ENCODE measurements at regions not wholly inside any gene's neighbourhood (a gene's known extent, or its start where the extent isn't known, plus 50 kb on each side); places are given as distances from the start of the nearest gene placed in this dataset.
"Not testable (repeated sequence)": the region's sequence is repeated elsewhere in the genome, so short reads cannot be mapped to it uniquely, and the experiment has no call there.

DNA sequence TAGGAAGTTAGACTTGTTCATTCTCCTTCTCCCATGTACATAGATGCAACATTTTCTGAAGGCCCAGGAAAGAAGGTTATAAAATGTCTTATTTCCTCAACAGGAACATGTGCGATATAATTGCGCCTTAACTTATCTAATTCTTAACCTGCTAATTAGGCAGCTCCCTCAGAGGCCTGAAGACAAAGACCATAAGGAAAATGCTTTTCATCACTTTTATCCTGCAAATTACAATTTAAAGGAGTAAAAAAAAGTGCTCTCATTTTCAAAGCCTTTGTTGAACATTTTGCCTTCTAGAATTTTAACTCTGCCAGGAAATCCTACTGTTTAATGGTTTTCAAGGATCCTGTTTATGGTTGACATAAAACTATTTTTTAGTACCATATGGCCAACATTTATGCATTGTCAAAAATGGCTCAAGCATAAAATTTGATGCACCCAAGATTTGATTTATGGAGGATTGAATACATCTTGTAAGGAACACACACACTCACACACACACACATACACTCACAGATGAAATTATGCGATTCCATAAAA, 660.4 kb upstream of the TMEM132C start:
- no peak for TF ChIP-seq ZFX (IDR thresholded peaks at IDR 0.05; ENCODE audit: borderline replicate concordance)
- TF ChIP-seq, protein P1, sequence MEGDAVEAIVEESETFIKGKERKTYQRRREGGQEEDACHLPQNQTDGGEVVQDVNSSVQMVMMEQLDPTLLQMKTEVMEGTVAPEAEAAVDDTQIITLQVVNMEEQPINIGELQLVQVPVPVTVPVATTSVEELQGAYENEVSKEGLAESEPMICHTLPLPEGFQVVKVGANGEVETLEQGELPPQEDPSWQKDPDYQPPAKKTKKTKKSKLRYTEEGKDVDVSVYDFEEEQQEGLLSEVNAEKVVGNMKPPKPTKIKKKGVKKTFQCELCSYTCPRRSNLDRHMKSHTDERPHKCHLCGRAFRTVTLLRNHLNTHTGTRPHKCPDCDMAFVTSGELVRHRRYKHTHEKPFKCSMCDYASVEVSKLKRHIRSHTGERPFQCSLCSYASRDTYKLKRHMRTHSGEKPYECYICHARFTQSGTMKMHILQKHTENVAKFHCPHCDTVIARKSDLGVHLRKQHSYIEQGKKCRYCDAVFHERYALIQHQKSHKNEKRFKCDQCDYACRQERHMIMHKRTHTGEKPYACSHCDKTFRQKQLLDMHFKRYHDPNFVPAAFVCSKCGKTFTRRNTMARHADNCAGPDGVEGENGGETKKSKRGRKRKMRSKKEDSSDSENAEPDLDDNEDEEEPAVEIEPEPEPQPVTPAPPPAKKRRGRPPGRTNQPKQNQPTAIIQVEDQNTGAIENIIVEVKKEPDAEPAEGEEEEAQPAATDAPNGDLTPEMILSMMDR (IDR thresholded peaks at IDR 0.05): no peak
- no peak overlapping the region for H3K27ac ChIP-seq

DNA sequence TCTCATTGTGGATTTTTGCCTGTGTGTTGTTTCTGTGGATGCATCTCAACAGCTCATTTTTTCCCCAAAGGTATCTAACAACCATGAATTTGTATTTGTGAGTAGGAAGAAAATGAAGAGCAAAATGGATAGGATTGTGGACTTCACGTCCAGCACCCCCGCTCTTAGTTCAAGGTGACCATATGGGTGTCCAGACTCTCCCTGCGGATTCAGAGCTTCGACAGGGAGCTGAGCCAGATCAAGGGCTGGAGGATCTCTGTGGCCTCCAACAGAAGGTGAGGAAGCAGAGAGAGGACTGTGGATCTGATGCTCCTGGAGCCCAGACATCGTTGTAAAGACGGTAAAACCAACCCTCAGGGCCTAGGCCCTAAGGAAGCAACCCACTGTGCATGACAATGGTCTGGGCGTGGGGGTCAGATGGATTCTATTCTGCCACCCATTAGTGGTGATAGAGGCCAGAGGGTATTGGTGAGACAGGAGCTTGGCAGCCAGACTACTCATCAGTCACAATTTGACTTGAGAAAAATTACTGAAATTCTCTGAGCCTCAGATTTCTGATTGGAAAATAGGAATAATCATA, 659.7 kb upstream of the TMEM132C start:
- TF ChIP-seq, protein P1 (IDR thresholded peaks at IDR 0.05): no peak
- no peak for TF ChIP-seq ZFX (IDR thresholded peaks at IDR 0.05; ENCODE audit: borderline replicate concordance)
- H3K27ac ChIP-seq: no peak overlapping the region

DNA sequence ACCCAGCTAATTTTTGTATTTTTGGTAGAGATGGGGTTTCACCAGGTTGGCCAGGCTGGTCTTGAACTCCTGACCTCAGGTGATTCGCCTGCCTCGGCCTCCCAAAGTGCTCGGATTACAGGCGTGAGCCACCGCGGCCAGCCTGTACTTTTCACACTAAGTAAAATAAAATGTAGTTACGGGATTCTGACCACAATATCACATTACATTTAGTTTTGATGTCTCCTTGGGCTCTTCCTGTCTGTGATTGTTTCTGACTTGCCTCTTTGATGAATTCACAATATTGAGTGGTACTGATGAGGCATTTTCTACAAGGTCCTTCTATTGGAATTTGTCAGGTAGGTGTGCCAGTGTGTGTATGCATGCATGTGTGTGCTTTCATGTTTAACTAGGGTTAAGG, 658.6 kb upstream of the TMEM132C start:
- H3K27ac ChIP-seq: not testable (repeated sequence)

- TF ChIP-seq, protein P1 (IDR thresholded peaks at IDR 0.05): no peak
- TF ChIP-seq ZFX (IDR thresholded peaks at IDR 0.05; ENCODE audit: borderline replicate concordance): no peak
- no peak overlapping the region for H3K27ac ChIP-seq
Observed at GRCh38 chr12:127613056-127613455, 653.9 kb upstream of the TMEM132C start.

DNA sequence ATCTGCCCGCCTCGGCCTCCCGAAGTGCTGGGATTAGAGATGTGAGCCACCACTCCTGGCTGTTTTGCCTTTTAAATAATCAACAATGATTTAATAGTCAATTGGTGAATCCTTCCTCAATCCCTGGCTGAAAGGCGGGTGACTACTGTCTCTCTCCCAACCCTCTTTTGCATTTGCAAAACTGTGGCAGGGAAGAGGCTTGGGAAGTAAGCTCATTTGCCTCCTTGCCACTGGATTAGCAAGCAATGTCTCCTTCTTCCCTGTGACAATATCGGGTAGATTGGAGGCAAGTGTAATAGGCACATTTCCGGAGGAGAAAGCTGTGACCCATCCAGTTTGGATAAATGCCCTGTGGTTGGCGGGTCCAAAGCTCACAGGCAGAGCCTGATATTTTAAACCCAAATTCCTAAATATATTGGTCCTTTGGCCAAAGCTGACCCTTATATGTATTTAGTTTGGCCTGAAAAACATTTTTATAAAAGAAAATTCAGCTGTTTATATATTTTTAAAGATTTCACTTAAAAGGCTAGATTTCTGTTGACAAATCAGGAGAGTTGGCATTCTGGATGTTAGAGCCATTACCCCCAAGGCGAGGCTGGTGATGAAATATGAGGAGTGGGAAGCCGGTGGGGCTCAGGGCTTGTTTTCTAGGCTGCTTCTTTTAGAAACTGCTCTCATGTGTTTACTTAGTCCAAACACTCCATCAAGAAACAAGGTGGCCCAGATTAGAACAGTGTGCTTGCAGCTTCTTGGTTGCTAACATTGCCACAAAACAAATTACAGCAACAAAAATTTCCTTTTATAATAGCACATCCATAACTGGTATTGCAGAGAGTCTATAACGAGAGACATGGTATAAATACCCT, 646.9 kb upstream of the TMEM132C start:
- H3K27ac ChIP-seq: no peak overlapping the region

GRCh38 chr12:127620735-127621355, 646.1 kb upstream of the TMEM132C start:
- H3K27ac ChIP-seq: no peak overlapping the region
- TF ChIP-seq, protein P1 (IDR thresholded peaks at IDR 0.05): no peak
- no peak for TF ChIP-seq ZFX (IDR thresholded peaks at IDR 0.05; ENCODE audit: borderline replicate concordance)

More for the DNA sequence above, 646.9 kb upstream of the TMEM132C start:
- no peak for TF ChIP-seq ZFX (IDR thresholded peaks at IDR 0.05; ENCODE audit: borderline replicate concordance)
- TF ChIP-seq, protein P1 (IDR thresholded peaks at IDR 0.05): no peak

- TF ChIP-seq, protein P1 (IDR thresholded peaks at IDR 0.05): no peak
- no peak for TF ChIP-seq ZFX (IDR thresholded peaks at IDR 0.05; ENCODE audit: borderline replicate concordance)
Observed at GRCh38 chr12:127621366-127621765, 645.6 kb upstream of the TMEM132C start.

More at GRCh38 chr12:127621366-127621765, 645.6 kb upstream of the TMEM132C start:
- H3K27ac ChIP-seq: no peak overlapping the region
